ENCODE measurements at regions not wholly inside any gene's neighbourhood (a gene's known extent, or its start where the extent isn't known, plus 50 kb on each side); places are given as distances from the start of the nearest gene placed in this dataset.

DNA sequence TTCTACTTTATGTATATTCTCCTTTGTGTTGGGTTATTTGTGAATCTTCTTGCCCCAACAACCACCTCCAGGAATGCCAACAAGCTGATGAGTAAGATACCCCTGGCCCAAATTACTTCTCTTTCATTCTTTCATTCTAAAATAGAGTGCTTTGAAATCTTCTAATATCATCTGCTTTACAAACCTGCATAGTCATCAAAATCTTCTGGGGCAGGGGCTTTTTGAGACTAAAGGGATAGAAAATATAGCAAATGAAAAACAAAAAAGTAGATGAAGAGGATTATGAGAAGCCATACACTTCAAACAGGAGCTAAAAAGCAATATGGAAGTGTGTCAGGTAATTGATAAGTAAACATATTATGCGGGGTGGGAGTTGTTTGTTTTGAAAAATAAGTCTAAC, 150.7 kb upstream of the SOX4 start:
- TF ChIP-seq, protein P1, sequence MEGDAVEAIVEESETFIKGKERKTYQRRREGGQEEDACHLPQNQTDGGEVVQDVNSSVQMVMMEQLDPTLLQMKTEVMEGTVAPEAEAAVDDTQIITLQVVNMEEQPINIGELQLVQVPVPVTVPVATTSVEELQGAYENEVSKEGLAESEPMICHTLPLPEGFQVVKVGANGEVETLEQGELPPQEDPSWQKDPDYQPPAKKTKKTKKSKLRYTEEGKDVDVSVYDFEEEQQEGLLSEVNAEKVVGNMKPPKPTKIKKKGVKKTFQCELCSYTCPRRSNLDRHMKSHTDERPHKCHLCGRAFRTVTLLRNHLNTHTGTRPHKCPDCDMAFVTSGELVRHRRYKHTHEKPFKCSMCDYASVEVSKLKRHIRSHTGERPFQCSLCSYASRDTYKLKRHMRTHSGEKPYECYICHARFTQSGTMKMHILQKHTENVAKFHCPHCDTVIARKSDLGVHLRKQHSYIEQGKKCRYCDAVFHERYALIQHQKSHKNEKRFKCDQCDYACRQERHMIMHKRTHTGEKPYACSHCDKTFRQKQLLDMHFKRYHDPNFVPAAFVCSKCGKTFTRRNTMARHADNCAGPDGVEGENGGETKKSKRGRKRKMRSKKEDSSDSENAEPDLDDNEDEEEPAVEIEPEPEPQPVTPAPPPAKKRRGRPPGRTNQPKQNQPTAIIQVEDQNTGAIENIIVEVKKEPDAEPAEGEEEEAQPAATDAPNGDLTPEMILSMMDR (IDR thresholded peaks at IDR 0.05; ENCODE audit: borderline replicate concordance, control extremely low read depth, extremely low read depth, insufficient read depth, missing control alignments), result no peak
- no peak for DNase-seq (ENCODE audit: low spot score)
- in situ Hi-C loops (cut with MboI; ENCODE audit: low sequenced_read_pairs, unreplicated experiment), result no loop called here

DNA sequence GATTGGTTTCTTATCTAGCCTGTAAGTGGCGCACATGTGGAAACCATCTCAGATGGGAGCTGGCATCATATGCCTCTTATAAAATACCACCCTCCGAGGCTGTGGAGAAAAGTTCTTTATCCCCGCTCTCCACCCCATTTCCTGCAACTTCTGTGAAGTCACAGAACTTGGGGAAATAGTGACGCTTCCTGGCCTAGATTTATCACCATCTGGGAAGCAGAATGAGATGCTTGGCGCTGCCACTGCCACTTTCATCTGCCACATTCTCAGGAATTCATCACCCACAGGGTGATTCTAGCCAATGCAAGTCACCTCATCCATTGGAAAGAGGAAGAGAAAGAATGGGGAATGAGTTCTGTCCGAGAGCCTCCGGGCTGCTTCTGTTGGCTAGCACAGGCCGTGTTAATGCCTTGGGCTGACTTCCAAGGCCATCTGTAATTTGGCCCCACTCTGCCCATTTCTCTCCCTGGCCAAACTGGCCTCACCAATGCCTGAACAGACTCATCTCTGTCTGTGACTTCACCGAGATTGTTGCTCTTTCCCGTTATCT, 148.8 kb upstream of the SOX4 start:
- TF ChIP-seq, protein P1 (IDR thresholded peaks at IDR 0.05; ENCODE audit: borderline replicate concordance, control extremely low read depth, extremely low read depth, insufficient read depth, missing control alignments), result no peak
- no peak for DNase-seq (ENCODE audit: low spot score)
- in situ Hi-C loops (cut with MboI; ENCODE audit: low sequenced_read_pairs, unreplicated experiment), result no loop called here

DNA sequence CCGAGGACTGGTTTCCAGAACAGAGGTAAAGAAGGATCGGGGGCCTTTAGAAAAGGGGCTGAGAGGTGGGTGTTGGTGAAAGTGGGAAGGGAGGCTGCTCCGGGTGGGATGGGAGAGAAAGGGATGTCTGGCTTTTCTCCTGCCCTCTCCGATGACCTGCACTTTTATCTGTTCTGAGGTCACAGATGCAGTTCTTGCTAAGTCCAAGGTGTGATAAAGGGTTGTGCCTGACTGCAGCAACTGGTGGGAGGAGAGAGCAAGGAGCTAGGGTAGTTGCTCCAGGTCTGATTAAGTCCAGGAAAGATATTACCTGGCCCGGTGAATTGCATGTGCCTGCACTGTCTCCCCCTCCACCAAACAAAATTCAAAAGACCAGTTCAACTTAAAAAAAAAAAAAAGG, 145.6 kb upstream of the SOX4 start:
- TF ChIP-seq, protein P1 (IDR thresholded peaks at IDR 0.05; ENCODE audit: borderline replicate concordance, control extremely low read depth, extremely low read depth, insufficient read depth, missing control alignments), result no peak
- DNase-seq (ENCODE audit: low spot score), result no peak
- in situ Hi-C loops (cut with MboI; ENCODE audit: low sequenced_read_pairs, unreplicated experiment), result no loop called here

DNA sequence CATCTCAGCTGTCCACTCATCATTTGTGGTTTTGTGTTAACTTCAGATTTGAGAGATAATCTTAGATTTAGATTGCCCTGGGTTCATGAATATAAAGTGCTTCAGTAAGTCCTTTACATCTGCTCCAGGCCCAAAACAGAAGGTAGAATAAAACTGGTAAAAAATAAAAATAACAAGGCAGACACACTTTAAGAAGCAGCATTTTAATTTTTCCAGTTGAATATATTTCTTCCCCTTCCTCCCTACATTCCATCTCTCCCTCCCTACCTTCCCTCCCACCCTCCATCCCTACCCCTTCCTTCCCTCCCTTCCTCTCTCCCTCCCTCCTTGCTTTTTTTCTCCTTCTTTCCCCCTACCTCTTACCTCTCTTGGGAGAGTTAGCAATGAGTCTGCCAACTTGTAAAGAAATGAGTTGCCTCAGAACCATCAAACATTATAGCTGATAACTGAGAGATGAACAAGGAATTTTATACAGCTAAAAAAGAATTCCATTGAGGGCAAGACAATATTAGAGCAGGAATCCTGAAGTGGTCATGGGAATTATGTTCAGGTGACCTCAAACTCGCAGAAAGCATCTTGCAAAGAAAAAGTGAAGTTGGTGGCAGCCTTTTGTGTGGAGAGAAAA, 145.0 kb upstream of the SOX4 start:
- TF ChIP-seq, protein P1 (IDR thresholded peaks at IDR 0.05; ENCODE audit: borderline replicate concordance, control extremely low read depth, extremely low read depth, insufficient read depth, missing control alignments), result no peak
- in situ Hi-C loops (cut with MboI; ENCODE audit: low sequenced_read_pairs, unreplicated experiment), result no loop called here
- no peak for DNase-seq (ENCODE audit: low spot score)

DNA sequence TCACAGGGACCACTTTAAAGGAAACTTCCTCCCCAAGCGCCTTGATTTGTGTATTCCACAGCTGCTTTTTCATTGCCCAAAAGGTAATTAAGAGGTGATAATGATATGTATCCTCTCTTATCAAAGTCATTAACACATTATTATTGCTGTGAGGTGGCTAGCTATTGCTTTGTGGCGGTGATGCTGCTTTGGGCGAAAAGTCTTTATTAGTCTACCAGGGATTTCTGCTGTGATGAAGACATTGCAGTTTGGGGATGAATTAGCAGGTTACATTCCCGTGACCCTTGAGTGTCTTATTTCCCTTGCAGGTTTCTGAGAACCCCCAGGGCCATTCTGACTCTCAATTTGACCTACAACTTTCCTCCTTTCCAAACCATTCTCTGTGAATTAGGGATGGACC, 143.4 kb upstream of the SOX4 start:
- in situ Hi-C loops (cut with MboI; ENCODE audit: low sequenced_read_pairs, unreplicated experiment), result no loop called here
- TF ChIP-seq, protein P1 (IDR thresholded peaks at IDR 0.05; ENCODE audit: borderline replicate concordance, control extremely low read depth, extremely low read depth, insufficient read depth, missing control alignments), result no peak
- no peak for DNase-seq (ENCODE audit: low spot score)

DNA sequence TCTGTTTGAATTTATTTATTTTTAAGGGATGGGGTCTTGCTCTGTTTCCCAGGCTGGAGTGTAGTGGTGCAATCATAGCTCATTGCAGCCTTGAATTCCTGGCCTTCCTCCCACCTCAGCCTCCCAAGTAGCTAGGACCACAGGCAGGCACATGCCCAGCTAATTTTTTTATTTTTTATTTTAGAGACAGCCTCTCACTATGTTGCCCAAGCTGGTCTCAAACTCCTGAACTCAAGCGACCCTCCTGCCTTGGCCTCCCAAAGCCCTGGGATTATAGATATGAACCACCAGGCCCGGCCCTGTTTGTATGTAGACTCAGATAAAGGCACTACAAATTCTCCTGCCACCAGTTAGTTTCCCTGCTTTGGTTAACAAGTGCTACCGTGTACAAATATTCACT, 142.9 kb upstream of the SOX4 start:
- TF ChIP-seq, protein P1 (IDR thresholded peaks at IDR 0.05; ENCODE audit: borderline replicate concordance, control extremely low read depth, extremely low read depth, insufficient read depth, missing control alignments), result no peak

More for the DNA sequence above, 142.9 kb upstream of the SOX4 start:
- no peak for DNase-seq (ENCODE audit: low spot score)
- in situ Hi-C loops (cut with MboI; ENCODE audit: low sequenced_read_pairs, unreplicated experiment), result no loop called here
